Kidney (tissue), 13 donors: ENCODE measurements at regions not wholly inside any gene's neighbourhood (a gene's known extent, or its start where the extent isn't known, plus 50 kb on each side); places are given as distances from the start of the nearest gene placed in this dataset.

Experiments
- DNase-seq, 5 donors: peaks; one replicate each; pipeline ENCODE4 v3.0.0-alpha.2; 2013 to 2020
- FAIRE-seq: peaks from 2 replicates; lab custom pipeline; 2012; peaks lifted over from hg19 to GRCh38; lab: Jason Lieb, UNC
- H3K27ac ChIP-seq, 2 donors: one replicate each; pipeline ENCODE4 v1.7.0; 2013; ENCODE audit warnings: low read depth in 2 of 2, low read length in 2 of 2, inconsistent platforms in 1 of 2
- H3K27me3 ChIP-seq: one replicate; pipeline ENCODE4 v1.7.1; 2013; ENCODE audit warnings: low read length, inconsistent platforms; ENCODE audit not compliant: control insufficient read depth, insufficient read depth
- H3K36me3 ChIP-seq, 3 donors: one replicate each; pipeline versions ENCODE4 v1.7.0 to v1.7.1; 2013; ENCODE audit warnings: low read length in 3 of 3, control low read depth in 1 of 3, inconsistent platforms in 1 of 3; ENCODE audit not compliant: insufficient read depth in 3 of 3, control insufficient read depth in 2 of 3
- H3K4me1 ChIP-seq, 3 donors: one replicate each; pipeline versions ENCODE4 v1.7.0 to v1.7.1; 2013; ENCODE audit warnings: low read length in 3 of 3, inconsistent platforms in 1 of 3, low read depth in 1 of 3; ENCODE audit not compliant: control insufficient read depth in 2 of 3, insufficient read depth in 2 of 3
- H3K4me3 ChIP-seq, 3 donors: one replicate each; pipeline versions ENCODE4 v1.7.0 to v1.8.1; 2013; ENCODE audit warnings: low read length in 3 of 3, control low read depth in 1 of 3, inconsistent platforms in 1 of 3
- H3K9ac ChIP-seq, 3 donors: one replicate each; pipeline versions ENCODE4 v1.7.0 to v1.7.1; 2013; ENCODE audit warnings: low read length in 3 of 3, control low read depth in 1 of 3, inconsistent platforms in 1 of 3
- H3K9me3 ChIP-seq, 3 donors: one replicate each; pipeline versions ENCODE4 v1.7.0 to v1.7.1; 2013; ENCODE audit warnings: low read length in 3 of 3, control low read depth in 1 of 3, inconsistent platforms in 1 of 3; ENCODE audit not compliant: control insufficient read depth in 2 of 3, insufficient read depth in 1 of 3
- intact Hi-C: fragments of 100-400 bp; cut with DNase I; formaldehyde crosslinking; loops from one replicate; pipeline ENCODE4 v1.11.1; 2022
- TF ChIP-seq, protein P1 (sequence below): IDR thresholded peaks from 3 replicates; pipeline ENCODE4 v1.5.1; 2012; ENCODE audit warnings: mild to moderate bottlenecking, moderate library complexity, borderline replicate concordance; ENCODE audit not compliant: insufficient read depth; ENCODE audit errors: extremely low read depth
- donor health status: control.
- donor health status: control.
- donor health status: control.
- donor health status: control.
- donor health status: control.
- donor health status: DM: yes; HTN: yes; CAD: no.
- donor health status: Normal renal cell carcinoma (clear cell type).

DNA sequence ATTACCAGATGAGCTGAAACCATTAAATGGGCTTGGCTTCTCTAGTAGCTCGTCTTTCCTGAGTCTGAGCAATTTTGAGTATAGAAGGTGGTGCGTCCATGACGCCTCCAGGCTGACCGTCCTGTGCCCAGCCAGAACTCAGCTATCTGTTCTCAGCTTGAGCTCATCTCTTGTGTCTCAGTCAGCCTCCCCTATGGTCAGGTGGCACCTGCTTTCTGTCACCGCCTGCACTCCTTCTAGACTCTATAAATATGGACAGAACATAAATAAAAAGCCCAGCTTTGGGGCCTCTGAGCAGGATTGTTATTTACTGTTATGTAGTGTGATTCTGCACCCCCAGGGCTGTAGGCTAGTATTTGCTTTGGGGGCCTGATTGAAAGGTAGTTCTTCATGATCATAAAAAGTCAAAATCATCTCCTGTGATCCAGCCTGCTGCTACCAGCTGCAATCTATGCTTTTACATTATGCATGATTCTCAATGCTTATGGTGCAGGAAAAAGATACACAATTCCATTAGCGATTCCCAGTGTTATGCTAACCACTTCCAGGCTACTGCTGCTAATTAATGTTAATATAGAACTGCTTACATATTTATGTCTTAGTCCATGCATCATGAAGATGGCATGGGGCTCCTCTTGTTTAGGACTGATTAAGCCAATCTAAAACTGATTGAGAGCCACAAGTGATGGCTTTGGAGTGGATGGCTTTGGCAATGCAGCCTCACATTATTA lies 72.5 kb upstream of the TMTC4 start:
- TF ChIP-seq, protein P1, sequence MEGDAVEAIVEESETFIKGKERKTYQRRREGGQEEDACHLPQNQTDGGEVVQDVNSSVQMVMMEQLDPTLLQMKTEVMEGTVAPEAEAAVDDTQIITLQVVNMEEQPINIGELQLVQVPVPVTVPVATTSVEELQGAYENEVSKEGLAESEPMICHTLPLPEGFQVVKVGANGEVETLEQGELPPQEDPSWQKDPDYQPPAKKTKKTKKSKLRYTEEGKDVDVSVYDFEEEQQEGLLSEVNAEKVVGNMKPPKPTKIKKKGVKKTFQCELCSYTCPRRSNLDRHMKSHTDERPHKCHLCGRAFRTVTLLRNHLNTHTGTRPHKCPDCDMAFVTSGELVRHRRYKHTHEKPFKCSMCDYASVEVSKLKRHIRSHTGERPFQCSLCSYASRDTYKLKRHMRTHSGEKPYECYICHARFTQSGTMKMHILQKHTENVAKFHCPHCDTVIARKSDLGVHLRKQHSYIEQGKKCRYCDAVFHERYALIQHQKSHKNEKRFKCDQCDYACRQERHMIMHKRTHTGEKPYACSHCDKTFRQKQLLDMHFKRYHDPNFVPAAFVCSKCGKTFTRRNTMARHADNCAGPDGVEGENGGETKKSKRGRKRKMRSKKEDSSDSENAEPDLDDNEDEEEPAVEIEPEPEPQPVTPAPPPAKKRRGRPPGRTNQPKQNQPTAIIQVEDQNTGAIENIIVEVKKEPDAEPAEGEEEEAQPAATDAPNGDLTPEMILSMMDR = no peak
- FAIRE-seq (no peak), DNase-seq (no peak)
- no peak overlapping the region for H3K9ac ChIP-seq
- no peaks in the 10 kb centered on the region for H3K4me1 ChIP-seq
- H3K36me3 ChIP-seq = no peaks in the 10 kb centered on the region
- no peaks in the 10 kb centered on the region for H3K9me3 ChIP-seq
- no peak overlapping the region for H3K27ac ChIP-seq
- H3K4me3 ChIP-seq = no peak overlapping the region
- intact Hi-C loops = no loop called here
- no peaks in the 10 kb centered on the region for H3K27me3 ChIP-seq

DNA sequence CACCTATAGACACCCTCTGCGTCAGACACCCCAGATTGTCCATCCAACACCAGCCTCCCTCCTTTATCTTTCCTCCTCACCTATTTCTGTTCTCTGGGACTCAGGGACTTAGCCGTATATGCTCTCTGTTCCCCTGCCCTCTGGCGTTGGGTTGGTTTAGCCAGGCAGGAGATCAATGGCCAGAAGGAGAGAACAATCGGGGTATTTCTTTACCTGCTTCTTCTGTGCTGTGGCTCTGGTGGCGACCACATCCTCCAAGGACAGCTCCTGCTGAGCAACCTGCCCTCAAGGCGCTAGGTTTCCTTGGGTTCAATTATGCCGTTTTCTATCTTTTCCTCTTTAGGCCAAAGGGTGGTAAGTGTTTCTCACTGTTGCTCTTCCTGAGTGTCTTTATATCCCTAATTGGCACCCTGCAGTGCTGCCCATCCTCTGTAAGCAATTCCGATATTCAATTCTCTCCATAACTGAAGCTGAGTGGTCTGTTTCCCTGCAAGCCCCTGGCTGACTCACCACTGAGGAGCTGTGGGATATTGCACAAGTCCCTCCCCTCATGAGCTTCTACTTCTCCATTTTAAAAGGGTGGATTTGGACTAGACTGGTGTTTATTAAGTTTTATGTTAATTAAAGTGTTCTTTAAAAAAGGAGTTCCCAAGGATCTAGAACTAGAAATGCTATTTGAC lies 63.7 kb upstream of the TMTC4 start:
- intact Hi-C loops = no loop called here
- TF ChIP-seq, protein P1 = no peak
- DNase-seq (no peak), FAIRE-seq (no peak)
- Histone ChIP-seq H3K9ac (no peak overlapping the region), H3K9me3 (no peaks in the 10 kb centered on the region), H3K4me1 (no peaks in the 10 kb centered on the region), H3K27me3 (no peaks in the 10 kb centered on the region), H3K27ac (no peak overlapping the region), H3K4me3 (no peak overlapping the region), H3K36me3 (no peaks in the 10 kb centered on the region)

DNA sequence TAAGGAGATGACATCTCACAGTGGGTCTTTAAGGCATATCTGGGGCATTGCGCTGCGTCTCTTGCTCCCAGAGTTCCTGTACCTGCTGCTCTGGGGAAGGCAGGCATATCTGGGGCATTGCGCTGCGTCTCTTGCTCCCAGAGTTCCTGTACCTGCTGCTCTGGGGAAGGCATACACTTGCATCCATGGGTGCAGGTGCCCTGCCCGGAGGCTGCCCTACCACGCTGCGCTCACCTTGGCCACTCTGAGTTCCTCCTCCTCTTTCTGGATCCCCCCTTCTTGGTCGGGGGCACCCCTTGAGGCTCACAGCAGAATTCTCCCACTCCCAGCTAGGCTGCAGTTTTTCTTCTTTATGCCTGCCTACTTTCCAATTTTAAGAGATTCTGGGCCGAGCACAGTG lies 60.9 kb upstream of the TMTC4 start:
- Histone ChIP-seq H3K4me3 (no peak overlapping the region), H3K4me1 (no peaks in the 10 kb centered on the region), H3K27me3 (no peaks in the 10 kb centered on the region), H3K27ac (no peak overlapping the region), H3K36me3 (no peaks in the 10 kb centered on the region), H3K9ac (no peak overlapping the region), H3K9me3 (no peaks in the 10 kb centered on the region)
- no peak for FAIRE-seq
- no peak for DNase-seq
- intact Hi-C loops = no loop called here
- TF ChIP-seq, protein P1 = no peak
